ENCODE measurements at regions not wholly inside any gene's neighbourhood (a gene's known extent, or its start where the extent isn't known, plus 50 kb on each side); places are given as distances from the start of the nearest gene placed in this dataset.

DNA sequence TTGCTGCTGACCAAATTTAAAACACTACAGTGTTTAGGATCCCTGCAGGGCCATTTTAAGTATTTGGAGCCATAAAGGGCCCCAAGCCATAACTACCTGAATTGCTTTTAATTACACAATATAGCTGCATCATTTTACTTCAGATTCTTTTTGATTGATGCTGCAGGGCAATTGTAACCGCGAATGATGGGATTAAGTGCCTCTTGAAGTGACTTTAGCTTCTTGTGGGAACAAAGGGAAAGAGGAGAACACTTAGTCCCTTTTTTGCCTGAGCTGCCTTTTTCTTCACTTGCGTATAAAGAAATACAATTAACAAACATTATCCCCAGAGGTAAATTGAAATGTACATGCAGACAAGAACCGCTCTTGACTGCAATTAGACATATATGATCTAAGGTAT lies 228.5 kb downstream of the ZIC5 start:
- Histone ChIP-seq H3K4me1 (ENCODE audit: control insufficient read depth, insufficient read depth, low read length) (no peaks in the 10 kb centered on the region), H3K4me3 (ENCODE audit: low read length) (no peak overlapping the region), H3K36me3 (ENCODE audit: insufficient read depth, low read length) (no peaks in the 10 kb centered on the region), H3K4me2 (ENCODE audit: low read length) (no peak overlapping the region), H3K27me3 (ENCODE audit: control insufficient read depth, insufficient read depth, low read length) (peaks cover 28% of the 10 kb centered on the region), H3K9me3 (replicated peaks; ENCODE audit: low read length) (no peaks in the 10 kb centered on the region), H3K9ac (ENCODE audit: low read depth, low read length) (no peak overlapping the region)

DNA sequence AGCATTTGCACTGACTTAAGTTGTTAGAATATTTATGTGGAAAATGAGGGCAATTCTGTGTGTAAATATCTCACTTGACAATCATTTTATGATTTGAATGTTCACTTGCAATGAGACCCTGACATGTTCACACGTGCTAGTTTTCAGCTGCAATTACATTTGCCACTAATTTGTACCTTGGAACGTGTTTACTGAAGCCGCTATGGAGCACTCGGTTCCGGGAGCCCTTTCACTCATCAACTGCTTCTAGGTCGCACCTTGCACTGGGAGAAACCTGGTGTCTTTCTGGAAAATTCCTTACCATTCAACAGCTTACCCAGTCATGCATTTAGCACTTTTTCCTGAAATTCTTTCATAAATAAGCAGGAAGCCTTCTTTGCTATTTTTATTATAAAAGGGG lies 229.6 kb downstream of the ZIC5 start:
- H3K4me1 ChIP-seq (ENCODE audit: control insufficient read depth, insufficient read depth, low read length) = no peaks in the 10 kb centered on the region

DNA sequence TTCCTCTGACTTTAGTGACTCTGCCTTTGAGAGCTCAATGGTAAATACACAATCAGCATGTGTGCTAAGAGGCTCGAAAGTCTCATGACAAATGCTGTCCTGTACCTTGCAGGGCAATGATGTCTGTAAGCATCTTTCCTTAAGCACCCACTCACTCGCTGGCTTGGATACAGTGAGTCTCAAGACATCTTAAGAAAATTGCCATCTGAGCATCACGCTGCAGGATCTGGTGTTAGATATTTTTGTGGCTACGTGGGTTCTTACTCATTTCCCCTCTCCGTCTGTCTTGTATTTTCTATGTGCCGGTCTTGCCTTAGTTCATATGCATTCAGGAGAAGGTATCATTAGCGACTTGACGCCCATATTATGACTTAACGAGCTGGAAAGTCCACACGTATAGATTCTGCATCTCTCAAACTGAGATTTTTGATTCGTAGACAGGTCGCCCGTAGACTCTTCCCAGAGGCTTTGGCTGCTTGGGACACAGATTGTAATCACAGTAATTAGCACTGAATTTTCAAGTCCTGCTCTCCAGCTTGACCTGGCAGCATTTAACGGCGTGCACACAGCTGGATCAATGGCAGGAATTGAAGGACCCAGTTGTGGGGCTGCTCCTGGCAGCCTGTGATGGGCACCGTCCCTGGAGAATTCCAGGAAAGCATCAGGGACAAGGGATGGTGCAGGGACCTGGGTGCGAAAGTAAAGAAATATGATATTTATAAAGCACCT lies 231.2 kb downstream of the ZIC5 start:
- Histone ChIP-seq H3K27me3 (ENCODE audit: control insufficient read depth, insufficient read depth, low read length) (peaks cover 23% of the 10 kb centered on the region), H3K9ac (ENCODE audit: low read depth, low read length) (no peak overlapping the region), H3K9me3 (replicated peaks; ENCODE audit: low read length) (no peaks in the 10 kb centered on the region), H3K4me2 (ENCODE audit: low read length) (no peak overlapping the region), H3K4me1 (ENCODE audit: control insufficient read depth, insufficient read depth, low read length) (no peaks in the 10 kb centered on the region), H3K4me3 (ENCODE audit: low read length) (no peak overlapping the region), H3K36me3 (ENCODE audit: insufficient read depth, low read length) (no peaks in the 10 kb centered on the region)

More for the DNA sequence above, 229.6 kb downstream of the ZIC5 start:
- Histone ChIP-seq H3K27me3 (ENCODE audit: control insufficient read depth, insufficient read depth, low read length) (peaks cover 28% of the 10 kb centered on the region), H3K4me2 (ENCODE audit: low read length) (no peak overlapping the region), H3K36me3 (ENCODE audit: insufficient read depth, low read length) (no peaks in the 10 kb centered on the region), H3K4me3 (ENCODE audit: low read length) (no peak overlapping the region), H3K9ac (ENCODE audit: low read depth, low read length) (no peak overlapping the region), H3K9me3 (replicated peaks; ENCODE audit: low read length) (no peaks in the 10 kb centered on the region)

DNA sequence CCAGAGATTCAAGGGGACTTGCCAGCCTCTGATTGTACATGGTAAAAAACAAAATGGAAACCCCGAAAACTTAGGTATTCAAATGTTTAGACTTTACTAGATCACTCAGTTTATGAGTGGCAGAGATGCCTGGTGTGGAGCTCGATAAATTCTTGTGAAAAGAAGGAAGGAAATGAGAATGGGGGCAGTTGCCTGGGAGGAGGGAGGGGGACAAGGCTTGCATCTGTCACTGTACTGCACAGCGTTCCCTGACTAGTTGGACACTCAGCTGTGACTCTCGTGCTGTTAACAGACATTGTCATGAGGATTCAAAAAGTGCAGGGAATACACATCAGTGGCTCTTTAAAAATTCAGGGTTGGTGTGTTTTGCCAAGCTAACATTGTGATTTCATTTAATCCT lies 232.9 kb downstream of the ZIC5 start:
- no peaks in the 10 kb centered on the region for H3K4me1 ChIP-seq (ENCODE audit: control insufficient read depth, insufficient read depth, low read length)
- no peaks in the 10 kb centered on the region for H3K36me3 ChIP-seq (ENCODE audit: insufficient read depth, low read length)
- no peak overlapping the region for H3K4me3 ChIP-seq (ENCODE audit: low read length)

DNA sequence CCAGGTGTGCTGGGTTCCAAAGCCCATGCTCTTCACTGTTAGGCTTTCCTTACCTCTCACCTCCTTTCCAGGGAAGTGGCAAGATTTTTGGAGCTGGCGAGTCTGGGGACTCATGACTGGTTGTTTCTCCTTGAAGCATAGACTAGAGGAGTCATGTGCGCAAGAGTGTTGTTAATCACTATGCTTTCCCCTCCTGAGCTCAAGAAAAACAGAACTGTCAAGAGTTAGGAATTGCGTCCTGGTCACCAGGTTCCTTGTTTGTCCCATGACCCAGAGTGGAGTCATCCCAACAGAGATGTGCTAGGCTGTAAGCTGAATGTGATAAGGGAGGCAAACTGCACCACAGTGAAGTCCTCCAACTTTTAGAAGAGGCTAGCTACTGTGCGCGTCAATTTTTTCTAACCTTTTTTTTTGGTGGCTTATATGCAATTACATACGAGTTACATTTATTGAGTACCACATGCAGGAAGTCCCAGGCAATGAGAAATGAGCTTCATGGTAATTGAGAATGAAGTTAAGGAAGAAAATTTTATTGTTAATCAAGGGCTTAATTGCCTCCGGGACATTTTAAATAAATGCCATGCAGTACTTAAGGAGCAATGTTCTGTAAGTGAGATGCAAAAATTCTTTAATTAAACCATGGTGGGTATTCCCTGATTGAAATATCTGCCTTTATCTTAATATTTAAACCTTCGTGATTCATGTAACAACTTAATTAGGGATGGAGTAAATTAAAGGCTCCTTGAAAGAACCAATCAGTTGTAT lies 233.9 kb downstream of the ZIC5 start:
- Histone ChIP-seq H3K36me3 (ENCODE audit: insufficient read depth, low read length) (no peaks in the 10 kb centered on the region), H3K4me3 (ENCODE audit: low read length) (no peak overlapping the region), H3K9ac (ENCODE audit: low read depth, low read length) (no peak overlapping the region)

More for the DNA sequence above, 232.9 kb downstream of the ZIC5 start:
- H3K9ac ChIP-seq (ENCODE audit: low read depth, low read length) = no peak overlapping the region
- peaks cover 23% of the 10 kb centered on the region for H3K27me3 ChIP-seq (ENCODE audit: control insufficient read depth, insufficient read depth, low read length)
- no peak overlapping the region for H3K4me2 ChIP-seq (ENCODE audit: low read length)
- H3K9me3 ChIP-seq (replicated peaks; ENCODE audit: low read length) = no peaks in the 10 kb centered on the region

DNA sequence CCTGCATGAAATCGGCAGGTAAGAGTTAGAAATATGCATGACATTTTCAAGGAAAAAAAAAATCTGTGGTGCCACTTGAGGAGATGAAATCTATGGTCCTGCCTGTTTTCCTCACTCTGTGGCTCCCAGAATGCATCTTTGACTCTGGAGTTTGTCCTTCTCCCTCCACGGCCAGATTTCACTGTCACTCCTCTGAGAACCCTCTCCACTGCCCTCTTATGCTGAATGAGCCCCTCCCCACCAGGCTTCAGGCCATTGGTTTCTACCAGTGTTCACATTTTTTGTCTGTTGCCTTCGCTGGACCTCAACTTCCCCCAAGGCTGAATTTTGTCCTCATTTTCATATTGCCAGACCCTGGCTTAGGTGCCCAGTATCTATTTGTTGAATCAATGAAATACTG lies 235.0 kb downstream of the ZIC5 start:
- Histone ChIP-seq H3K4me3 (ENCODE audit: low read length) (no peak overlapping the region), H3K4me1 (ENCODE audit: control insufficient read depth, insufficient read depth, low read length) (no peaks in the 10 kb centered on the region), H3K36me3 (ENCODE audit: insufficient read depth, low read length) (no peaks in the 10 kb centered on the region), H3K9ac (ENCODE audit: low read depth, low read length) (no peak overlapping the region), H3K9me3 (replicated peaks; ENCODE audit: low read length) (no peaks in the 10 kb centered on the region), H3K4me2 (ENCODE audit: low read length) (no peak overlapping the region), H3K27me3 (ENCODE audit: control insufficient read depth, insufficient read depth, low read length) (peaks cover 4% of the 10 kb centered on the region)

More for the DNA sequence above, 233.9 kb downstream of the ZIC5 start:
- H3K4me1 ChIP-seq (ENCODE audit: control insufficient read depth, insufficient read depth, low read length) = no peaks in the 10 kb centered on the region
- H3K4me2 ChIP-seq (ENCODE audit: low read length) = no peak overlapping the region
- H3K27me3 ChIP-seq (ENCODE audit: control insufficient read depth, insufficient read depth, low read length) = peaks cover 14% of the 10 kb centered on the region
- H3K9me3 ChIP-seq (replicated peaks; ENCODE audit: low read length) = no peaks in the 10 kb centered on the region

DNA sequence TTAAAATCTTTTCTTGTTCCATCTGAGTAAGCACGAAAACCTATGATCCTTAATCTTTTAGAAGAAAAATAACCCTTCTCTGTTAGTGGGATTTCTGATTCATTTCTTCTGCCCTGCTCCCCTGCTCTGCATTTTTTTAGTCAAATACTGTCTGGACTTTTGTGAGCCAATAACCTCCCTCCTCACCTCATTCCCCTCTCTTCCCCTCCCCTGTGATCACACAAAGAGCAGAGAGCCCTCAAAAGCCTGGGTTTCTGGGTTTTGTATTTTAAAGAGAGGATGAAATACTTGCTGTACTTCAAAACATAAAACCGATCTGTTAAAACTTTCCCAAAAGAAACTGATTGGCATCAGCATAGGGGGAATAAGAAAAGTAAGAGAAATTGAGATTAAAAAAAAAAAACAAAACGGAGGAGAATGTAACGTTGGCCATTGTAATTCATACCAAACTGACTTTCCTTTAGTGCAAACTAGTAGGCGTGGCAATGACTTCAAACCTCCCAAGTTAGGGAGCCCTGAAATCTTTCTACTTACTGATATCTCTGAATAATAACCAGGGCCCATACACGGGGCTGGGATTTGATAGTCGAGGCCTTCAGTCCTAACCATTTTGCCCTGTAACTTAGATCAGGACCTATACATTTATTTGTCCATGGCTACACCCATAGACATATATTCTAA lies 232.9 kb downstream of the TM9SF2 start:
- Histone ChIP-seq H3K36me3 (ENCODE audit: insufficient read depth, low read length) (no peaks in the 10 kb centered on the region), H3K4me2 (ENCODE audit: low read length) (no peak overlapping the region), H3K27me3 (ENCODE audit: control insufficient read depth, insufficient read depth, low read length) (peaks cover under 1% of the 10 kb centered on the region), H3K4me3 (ENCODE audit: low read length) (no peak overlapping the region), H3K9ac (ENCODE audit: low read depth, low read length) (no peak overlapping the region), H3K4me1 (ENCODE audit: control insufficient read depth, insufficient read depth, low read length) (no peaks in the 10 kb centered on the region), H3K9me3 (replicated peaks; ENCODE audit: low read length) (no peaks in the 10 kb centered on the region)

DNA sequence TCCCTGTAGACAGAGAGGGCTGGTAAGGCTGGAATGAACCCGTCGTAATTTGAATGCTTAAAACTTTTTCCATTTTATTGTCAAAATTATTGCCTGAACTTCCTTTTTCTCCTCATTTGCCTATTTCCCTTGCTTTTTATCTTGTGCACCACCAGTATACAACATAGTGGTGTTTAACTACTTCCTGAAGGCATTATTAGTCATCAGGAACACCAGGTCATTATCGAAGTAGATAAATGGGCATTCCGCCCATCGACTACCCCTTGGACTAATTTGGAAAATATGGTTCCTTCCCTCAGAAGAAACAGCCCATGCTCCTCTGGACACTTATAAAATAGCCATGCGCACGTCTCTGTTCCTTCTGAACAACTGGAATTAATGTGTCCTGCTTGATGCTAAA lies 232.1 kb downstream of the TM9SF2 start:
- H3K4me1 ChIP-seq (ENCODE audit: control insufficient read depth, insufficient read depth, low read length) = no peaks in the 10 kb centered on the region

DNA sequence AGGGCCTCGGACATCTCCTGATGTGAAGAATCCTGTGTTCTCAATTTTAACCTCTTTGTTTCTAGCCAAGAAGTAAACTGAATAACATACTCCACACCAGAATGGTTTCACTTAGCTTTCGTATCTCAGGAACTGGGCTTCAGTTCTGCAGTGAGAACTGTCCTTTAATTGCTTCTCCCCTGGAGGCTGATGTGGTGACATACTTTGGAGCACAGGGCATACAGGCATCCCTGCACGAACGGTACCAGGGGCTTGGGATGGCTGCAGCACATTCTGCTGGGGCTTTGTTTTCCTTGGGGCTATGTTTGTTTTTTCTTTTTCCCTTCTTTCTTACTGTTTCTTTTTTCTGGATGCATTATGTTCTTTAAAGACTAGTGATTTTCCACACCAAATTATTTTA lies 230.5 kb downstream of the TM9SF2 start:
- Histone ChIP-seq H3K27me3 (ENCODE audit: control insufficient read depth, insufficient read depth, low read length) (no peaks in the 10 kb centered on the region), H3K9ac (ENCODE audit: low read depth, low read length) (no peak overlapping the region), H3K4me1 (ENCODE audit: control insufficient read depth, insufficient read depth, low read length) (no peaks in the 10 kb centered on the region), H3K9me3 (replicated peaks; ENCODE audit: low read length) (no peaks in the 10 kb centered on the region), H3K4me2 (ENCODE audit: low read length) (no peak overlapping the region), H3K36me3 (ENCODE audit: insufficient read depth, low read length) (no peaks in the 10 kb centered on the region), H3K4me3 (ENCODE audit: low read length) (no peak overlapping the region)

More for the DNA sequence above, 232.1 kb downstream of the TM9SF2 start:
- Histone ChIP-seq H3K9me3 (replicated peaks; ENCODE audit: low read length) (no peaks in the 10 kb centered on the region), H3K4me3 (ENCODE audit: low read length) (no peak overlapping the region), H3K9ac (ENCODE audit: low read depth, low read length) (no peak overlapping the region), H3K27me3 (ENCODE audit: control insufficient read depth, insufficient read depth, low read length) (no peaks in the 10 kb centered on the region), H3K36me3 (ENCODE audit: insufficient read depth, low read length) (no peaks in the 10 kb centered on the region), H3K4me2 (ENCODE audit: low read length) (no peak overlapping the region)

DNA sequence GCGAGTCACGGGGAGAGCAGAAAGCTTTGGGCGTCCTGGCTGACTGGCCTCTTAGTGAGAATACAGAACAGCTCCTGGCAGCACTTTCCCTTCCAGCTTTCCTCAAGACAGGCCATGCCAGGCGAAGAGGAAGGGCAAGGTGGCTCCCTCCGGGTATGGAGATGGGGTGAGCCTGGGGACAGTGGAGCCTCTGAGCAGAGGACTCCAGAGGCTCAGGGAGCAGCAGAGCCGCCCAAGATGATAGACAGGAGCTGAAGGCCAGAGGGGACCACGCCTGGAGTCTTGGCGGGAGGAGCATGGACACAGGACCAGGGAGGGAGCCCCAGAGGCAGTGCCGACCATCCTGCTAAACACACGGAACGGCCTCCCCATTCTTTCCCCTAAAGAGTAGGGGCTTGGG lies 229.1 kb downstream of the TM9SF2 start:
- Histone ChIP-seq H3K4me1 (ENCODE audit: control insufficient read depth, insufficient read depth, low read length) (no peaks in the 10 kb centered on the region), H3K9ac (ENCODE audit: low read depth, low read length) (no peak overlapping the region), H3K9me3 (replicated peaks; ENCODE audit: low read length) (no peaks in the 10 kb centered on the region), H3K4me3 (ENCODE audit: low read length) (no peak overlapping the region), H3K27me3 (ENCODE audit: control insufficient read depth, insufficient read depth, low read length) (no peaks in the 10 kb centered on the region), H3K4me2 (ENCODE audit: low read length) (no peak overlapping the region), H3K36me3 (ENCODE audit: insufficient read depth, low read length) (no peaks in the 10 kb centered on the region)

DNA sequence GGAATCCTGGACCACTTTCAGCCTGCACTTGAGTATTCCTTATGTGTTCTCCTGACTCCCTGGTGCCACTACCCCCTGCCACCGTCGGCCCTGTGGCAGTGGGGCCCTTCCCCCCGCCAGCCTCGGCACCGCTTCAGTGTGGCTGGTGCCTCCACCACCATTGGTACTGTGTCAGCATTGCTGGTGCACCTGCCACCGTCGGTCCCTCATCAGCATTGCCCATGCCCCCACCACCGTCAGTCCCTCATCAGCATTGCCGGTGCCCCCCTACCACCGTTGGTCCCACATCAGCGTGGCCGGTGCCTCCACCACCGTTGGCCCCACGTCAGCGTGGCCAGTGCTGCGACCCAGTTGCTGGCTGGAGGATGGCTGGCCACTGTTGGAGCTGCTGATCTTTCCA lies 228.5 kb downstream of the TM9SF2 start:
- Histone ChIP-seq H3K9me3 (replicated peaks; ENCODE audit: low read length) (no peaks in the 10 kb centered on the region), H3K4me2 (ENCODE audit: low read length) (no peak overlapping the region), H3K36me3 (ENCODE audit: insufficient read depth, low read length) (no peaks in the 10 kb centered on the region), H3K27me3 (ENCODE audit: control insufficient read depth, insufficient read depth, low read length) (no peaks in the 10 kb centered on the region), H3K9ac (ENCODE audit: low read depth, low read length) (no peak overlapping the region), H3K4me3 (ENCODE audit: low read length) (no peak overlapping the region), H3K4me1 (ENCODE audit: control insufficient read depth, insufficient read depth, low read length) (no peaks in the 10 kb centered on the region)

All from skeletal muscle satellite cell (primary cell).